Activated T-cell treated with anti-CD3 and anti-CD28 coated beads, Interleukin-2, amount 50 U/mL, for 4 hours (primary cell): ENCODE measurements at regions not wholly inside any gene's neighbourhood (a gene's known extent, or its start where the extent isn't known, plus 50 kb on each side); places are given as distances from the start of the nearest gene placed in this dataset.

ENCODE experiments used
- ATAC-seq, 2 donors: fragments of 200-7000 bp; cut with Tn5 transposase; one replicate each; pipeline ENCODE4 v1.10.0; 2021
- DNase-seq: peaks from one replicate; pipeline ENCODE4 v3.0.0-alpha.2; 2020
- H3K27me3 Mint-ChIP-seq: one replicate; pipeline ENCODE4 v1.8.0; 2021; ENCODE audit warnings: low read depth, mixed read lengths
- H3K36me3 Mint-ChIP-seq: one replicate; pipeline ENCODE4 v1.8.0; 2022; ENCODE audit warnings: mixed read lengths; ENCODE audit not compliant: insufficient read depth
- H3K4me1 Mint-ChIP-seq: one replicate; pipeline ENCODE4 v1.8.0; 2021; ENCODE audit warnings: low read depth, mixed read lengths
- H3K4me3 Mint-ChIP-seq: one replicate; pipeline ENCODE4 v1.8.0; 2021; ENCODE audit warnings: mild to moderate bottlenecking, moderate library complexity, mixed read lengths
- H3K9me3 Mint-ChIP-seq: one replicate; pipeline ENCODE4 v1.8.0; 2021; ENCODE audit warnings: mixed read lengths

DNA sequence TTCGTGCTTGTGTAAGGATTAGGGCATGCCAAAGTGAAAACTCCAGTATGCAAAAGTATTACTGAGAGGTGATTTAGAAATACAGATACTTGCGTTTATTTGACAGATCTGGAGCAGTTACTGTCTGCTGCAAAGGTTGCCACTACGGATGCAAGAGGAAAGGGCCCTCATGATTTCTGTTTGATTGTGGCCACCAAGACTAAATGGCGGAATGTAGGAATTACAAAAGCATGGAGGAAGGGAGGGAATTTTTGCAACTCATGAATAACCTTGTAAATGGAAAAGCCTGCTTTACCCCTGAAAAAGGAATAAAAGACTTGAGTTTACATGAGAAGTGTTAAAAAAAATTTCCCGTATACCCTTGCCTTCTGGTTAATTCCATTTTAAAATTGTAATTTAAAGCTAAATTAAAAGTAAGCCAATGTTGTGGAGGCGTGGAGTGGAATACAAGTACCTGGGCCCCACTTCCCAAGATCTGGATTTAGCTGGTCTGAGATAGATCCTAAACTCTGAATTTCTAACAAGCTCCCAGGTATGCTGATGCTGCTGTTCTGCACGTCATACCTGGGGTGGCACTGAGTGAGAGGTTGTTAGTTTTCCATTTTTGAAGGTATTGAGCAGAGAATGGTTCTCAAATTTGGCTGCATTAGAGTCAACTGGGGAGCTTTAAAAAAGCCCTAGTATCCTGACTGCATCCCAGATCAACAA, 56.6 kb upstream of the NKX2-2 start:
- Mint-ChIP-seq H3K36me3 (no peaks in the 10 kb centered on the region), H3K27me3 (peaks cover 17% of the 10 kb centered on the region), H3K4me3 (no peak overlapping the region), H3K4me1 (peaks cover 6% of the 10 kb centered on the region), H3K9me3 (no peaks in the 10 kb centered on the region)
- ATAC-seq (no peak), DNase-seq (no peak)

GRCh38 chr20:21569586-21569985, 55.7 kb upstream of the NKX2-2 start:
- H3K9me3 Mint-ChIP-seq = no peaks in the 10 kb centered on the region

GRCh38 chr20:21564127-21564773, 50.4 kb upstream of the NKX2-2 start:
- DNase-seq (no peak), ATAC-seq (no peak)
- no peak overlapping the region for H3K4me3 Mint-ChIP-seq
- peaks cover 8% of the 10 kb centered on the region for H3K27me3 Mint-ChIP-seq
- no peaks in the 10 kb centered on the region for H3K36me3 Mint-ChIP-seq
- H3K4me1 Mint-ChIP-seq = peaks cover 8% of the 10 kb centered on the region
- H3K9me3 Mint-ChIP-seq = peaks cover 4% of the 10 kb centered on the region

More at GRCh38 chr20:21569586-21569985, 55.7 kb upstream of the NKX2-2 start:
- peaks cover 6% of the 10 kb centered on the region for H3K4me1 Mint-ChIP-seq
- no peaks in the 10 kb centered on the region for H3K36me3 Mint-ChIP-seq
- no peak for ATAC-seq
- H3K4me3 Mint-ChIP-seq = no peak overlapping the region
- DNase-seq = no peak
- peaks cover 17% of the 10 kb centered on the region for H3K27me3 Mint-ChIP-seq
